Natural killer cell (primary cell): ENCODE measurements at regions not wholly inside any gene's neighbourhood (a gene's known extent, or its start where the extent isn't known, plus 50 kb on each side); places are given as distances from the start of the nearest gene placed in this dataset.

ENCODE experiments used
- ATAC-seq, 3 donors: fragments of 150-1000 bp in 2 of 3; fragments of 200-7000 bp in 1 of 3; cut with Tn5 transposase; 1 replicate in 1 of 3; 2 replicates in 2 of 3; pipeline ENCODE4 v1.10.0; 2021; ENCODE audit warnings: mild to moderate bottlenecking in 2 of 3, moderate library complexity in 2 of 3
- DNase-seq, 2 donors: peaks; one replicate each; pipeline versions ENCODE4 v3.0.0 to v3.0.0-alpha.2; 2013 to 2021; ENCODE audit warnings: mixed read lengths in 1 of 2
- H3K27ac ChIP-seq: one replicate; pipeline ENCODE4 v1.5.1; 2013; ENCODE audit warnings: mild to moderate bottlenecking, low read length
- H3K27me3 ChIP-seq: one replicate; pipeline ENCODE4 v1.6.1; 2013; ENCODE audit warnings: low read length; ENCODE audit not compliant: control insufficient read depth, insufficient read depth
- H3K36me3 ChIP-seq: one replicate; pipeline ENCODE4 v1.6.1; 2013; ENCODE audit warnings: low read length; ENCODE audit not compliant: control insufficient read depth, insufficient read depth
- H3K4me1 ChIP-seq: one replicate; pipeline ENCODE4 v1.6.1; 2013; ENCODE audit warnings: low read length; ENCODE audit not compliant: control insufficient read depth, insufficient read depth
- H3K4me3 ChIP-seq: one replicate; pipeline ENCODE4 v1.5.1; 2013; ENCODE audit warnings: low read length
- H3K9me3 ChIP-seq: one replicate; pipeline ENCODE4 v1.6.1; 2013; ENCODE audit warnings: low read length; ENCODE audit not compliant: control insufficient read depth, insufficient read depth
- H3K27ac Mint-ChIP-seq, 2 donors: one replicate each; pipeline ENCODE4 v1.8.0; 2022; ENCODE audit warnings: mild to moderate bottlenecking in 2 of 2, mixed read lengths in 2 of 2, moderate library complexity in 1 of 2
- H3K27me3 Mint-ChIP-seq, 2 donors: one replicate each; pipeline ENCODE4 v1.8.0; 2022; ENCODE audit warnings: low read depth in 2 of 2, mixed read lengths in 2 of 2
- H3K36me3 Mint-ChIP-seq: one replicate; pipeline ENCODE4 v1.8.0; 2022; ENCODE audit warnings: mixed read lengths
- H3K4me1 Mint-ChIP-seq, 2 donors: one replicate each; pipeline ENCODE4 v1.8.0; 2022; ENCODE audit warnings: mixed read lengths in 2 of 2
- H3K4me3 Mint-ChIP-seq: one replicate; pipeline ENCODE4 v1.8.0; 2022; ENCODE audit warnings: mild to moderate bottlenecking, moderate library complexity, mixed read lengths
- H3K9me3 Mint-ChIP-seq, 2 donors: one replicate each; pipeline ENCODE4 v1.8.0; 2022; ENCODE audit warnings: mixed read lengths in 2 of 2
- CTCF ChIP-seq: fragments of 200-600 bp; IDR thresholded peaks from one replicate; pipeline ENCODE4 v1.8.0; 2022; ENCODE audit warnings: antibody characterized with exemption
- WGBS: methylation state at CpG from one replicate; pipeline ENCODE4 v1.1.7; 2013; ENCODE audit warnings: missing lambda C conversion rate; ENCODE audit not compliant: insufficient coverage; 5-methylcytosine and 5-hydroxymethylcytosine counted together
- intact Hi-C: fragments of 100-400 bp; cut with micrococcal nuclease; formaldehyde crosslinking; loops from one replicate; pipeline ENCODE4 v1.14.2; 2022

DNA sequence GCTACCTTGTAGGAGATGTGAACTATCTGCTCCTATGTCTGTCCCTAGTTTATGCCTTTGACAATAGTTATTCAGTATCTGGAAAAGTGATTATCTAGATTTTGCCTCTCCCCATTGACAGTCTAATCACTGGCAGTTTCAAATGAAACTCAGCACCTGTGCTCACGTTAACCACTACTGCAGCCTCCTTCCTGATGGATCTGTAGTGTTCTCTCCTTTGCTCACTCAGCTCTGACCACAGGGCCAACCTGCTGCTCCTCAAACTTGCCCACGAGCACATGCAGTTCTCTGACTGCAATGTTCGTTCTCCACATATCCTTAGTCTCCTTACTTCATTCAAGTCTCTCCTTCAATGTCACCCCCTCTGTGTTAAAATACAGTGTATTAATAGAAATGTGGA is 230.1 kb downstream of the NHLRC3 start:
- no peaks in the 10 kb centered on the region for H3K36me3 Mint-ChIP-seq
- DNase-seq (no peak), ATAC-seq (no peak)
- no peaks in the 10 kb centered on the region for H3K4me1 ChIP-seq
- no peak overlapping the region for H3K4me3 ChIP-seq
- TF ChIP-seq CTCF = no peak
- H3K27me3 ChIP-seq = no peaks in the 10 kb centered on the region
- no peaks in the 10 kb centered on the region for H3K4me1 Mint-ChIP-seq
- intact Hi-C loops = no loop called here
- H3K27me3 Mint-ChIP-seq = no peaks in the 10 kb centered on the region
- H3K27ac Mint-ChIP-seq = no peak overlapping the region
- no peak overlapping the region for H3K4me3 Mint-ChIP-seq
- H3K36me3 ChIP-seq = no peaks in the 10 kb centered on the region
- H3K27ac ChIP-seq = no peak overlapping the region
- H3K9me3 ChIP-seq = no peaks in the 10 kb centered on the region
- H3K9me3 Mint-ChIP-seq = peaks cover 2% of the 10 kb centered on the region in 2 donors
- WGBS = 69% methylated on average over 2 of the region's 3 CpGs

DNA sequence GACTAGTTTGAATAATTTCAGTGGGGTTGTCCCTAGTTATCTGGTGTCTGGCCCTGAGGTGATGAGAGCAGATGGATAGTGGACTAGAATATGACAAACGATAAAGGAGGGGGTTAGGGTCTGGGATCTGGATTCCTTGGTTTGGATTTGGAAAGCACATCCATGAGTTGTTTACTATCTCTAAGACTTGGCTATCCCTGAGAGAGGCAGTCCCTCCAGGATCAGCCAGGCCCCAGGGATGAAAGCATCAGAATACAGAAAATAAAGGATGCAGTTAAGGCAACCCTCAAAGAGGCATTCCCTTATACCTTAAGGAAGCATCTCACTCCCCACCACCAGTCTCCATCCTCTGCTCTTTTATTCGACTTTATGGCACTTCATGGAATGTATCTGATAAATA is 230.7 kb downstream of the NHLRC3 start:
- no peaks in the 10 kb centered on the region for H3K27me3 Mint-ChIP-seq
- peaks cover 2% of the 10 kb centered on the region in 2 donors for H3K9me3 Mint-ChIP-seq
- DNase-seq = no peak
- H3K4me3 Mint-ChIP-seq = no peak overlapping the region
- H3K27ac Mint-ChIP-seq = no peak overlapping the region
- H3K4me1 Mint-ChIP-seq = no peaks in the 10 kb centered on the region
- ATAC-seq = no peak
- Histone ChIP-seq H3K36me3 (no peaks in the 10 kb centered on the region), H3K4me3 (no peak overlapping the region), H3K27me3 (no peaks in the 10 kb centered on the region), H3K9me3 (no peaks in the 10 kb centered on the region), H3K4me1 (no peaks in the 10 kb centered on the region), H3K27ac (no peak overlapping the region)
- intact Hi-C loops = no loop called here
- H3K36me3 Mint-ChIP-seq = no peaks in the 10 kb centered on the region
- WGBS = 81% methylated on average over 2 of the region's 2 CpGs
- TF ChIP-seq CTCF = no peak

- Mint-ChIP-seq H3K9me3 (peaks cover 2% of the 10 kb centered on the region in 2 donors), H3K4me1 (no peaks in the 10 kb centered on the region), H3K4me3 (no peak overlapping the region), H3K27ac (no peak overlapping the region), H3K36me3 (no peaks in the 10 kb centered on the region), H3K27me3 (no peaks in the 10 kb centered on the region)
- ATAC-seq = no peak
- 67% methylated on average over 1 of the region's 1 CpG for WGBS
- no peaks in the 10 kb centered on the region for H3K27me3 ChIP-seq
- no peaks in the 10 kb centered on the region for H3K36me3 ChIP-seq
- no peak overlapping the region for H3K4me3 ChIP-seq
- H3K27ac ChIP-seq = no peak overlapping the region
- no peak for TF ChIP-seq CTCF
- H3K9me3 ChIP-seq = no peaks in the 10 kb centered on the region
- DNase-seq = no peak
- intact Hi-C loops = no loop called here
- no peaks in the 10 kb centered on the region for H3K4me1 ChIP-seq
Observed at GRCh38 chr13:39269411-39269810, 231.2 kb downstream of the NHLRC3 start.

DNA sequence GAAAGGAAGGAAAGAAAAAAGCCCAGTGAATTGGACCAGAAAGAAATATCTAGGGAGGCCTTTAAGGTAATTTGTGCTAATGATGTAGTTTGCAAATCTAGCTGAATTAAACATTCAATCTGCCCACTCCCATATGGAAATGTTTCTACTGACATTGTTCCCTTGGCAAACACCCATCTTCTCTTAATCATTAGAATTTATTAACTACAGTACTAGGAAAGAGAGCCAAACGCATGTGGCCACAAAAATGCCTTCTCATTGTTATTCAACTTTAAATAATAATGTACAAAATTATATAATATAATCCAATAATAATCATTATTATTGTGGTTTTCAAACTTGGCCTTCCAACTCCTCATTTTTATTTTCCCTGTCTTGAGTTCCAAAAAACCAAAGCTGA is 234.7 kb downstream of the NHLRC3 start:
- no peaks in the 10 kb centered on the region for H3K4me1 ChIP-seq
- TF ChIP-seq CTCF = no peak
- Mint-ChIP-seq H3K4me3 (no peak overlapping the region), H3K36me3 (no peaks in the 10 kb centered on the region), H3K4me1 (no peaks in the 10 kb centered on the region), H3K27ac (no peak overlapping the region), H3K27me3 (no peaks in the 10 kb centered on the region), H3K9me3 (peaks cover 0 to 2% of the 10 kb centered on the region in 2 donors)
- no peak overlapping the region for H3K4me3 ChIP-seq
- intact Hi-C loops = no loop called here
- no peak overlapping the region for H3K27ac ChIP-seq
- no peaks in the 10 kb centered on the region for H3K36me3 ChIP-seq
- ATAC-seq (no peak), DNase-seq (no peak)
- no peaks in the 10 kb centered on the region for H3K9me3 ChIP-seq
- no CpG with 5 or more reads among the region's 1 CpG for WGBS
- no peaks in the 10 kb centered on the region for H3K27me3 ChIP-seq
